HEK293 (cell line): ENCODE measurements at regions not wholly inside any gene's neighbourhood (a gene's known extent, or its start where the extent isn't known, plus 50 kb on each side); places are given as distances from the start of the nearest gene placed in this dataset.
A peak's percentile ranks its signal among the peaks of the same experiment; 100 is the strongest.

Experiments used
- CTCF ChIA-PET: fragments of 350-600 bp; formaldehyde crosslinking; extraction: SDS; loops from one replicate; lab custom pipeline; 2021; ENCODE audit warnings: antibody characterized with exemption; lab: Yijun Ruan, JAX
- POLR2A ChIA-PET: fragments of 300-600 bp; formaldehyde crosslinking; extraction: SDS; loops from one replicate; lab custom pipeline; 2020; ENCODE audit warnings: antibody characterized with exemption, inconsistent platforms; lab: Yijun Ruan, JAX
- H3K27ac ChIP-seq: fragments of 200-500 bp; sonication (Bioruptor generic); 2 replicates; pipeline ENCODE4 v1.5.1; 2014; ENCODE audit warnings: low read depth, low read length, control low read depth, inconsistent platforms; ENCODE audit errors: extremely low read depth
- H3K36me3 ChIP-seq, 2 experiments: fragments of 200-500 bp in 1 of 2; sonication (Bioruptor generic) in 1 of 2; 1 replicate in 1 of 2; 2 replicates in 1 of 2; pipeline ENCODE4 v1.5.1; 2014 to 2017; ENCODE audit warnings: inconsistent platforms in 2 of 2, low read length in 2 of 2; ENCODE audit not compliant: control insufficient read depth in 2 of 2, insufficient read depth in 1 of 2
- H3K4me1 ChIP-seq: fragments of 200-500 bp; sonication (Bioruptor generic); 2 replicates; pipeline ENCODE4 v1.5.1; 2014; ENCODE audit warnings: mild to moderate bottlenecking, low read length, inconsistent platforms; ENCODE audit not compliant: control insufficient read depth, insufficient read depth
- H3K4me3 ChIP-seq: 2 replicates; pipeline ENCODE4 v1.5.1; 2011; ENCODE audit warnings: low read depth, mild to moderate bottlenecking, control low read depth, low read length, moderate library complexity
- H3K9me3 ChIP-seq: fragments of 200-500 bp; sonication (Bioruptor generic); 2 replicates; pipeline ENCODE4 v1.5.1; 2014; ENCODE audit warnings: low read depth, low read length, inconsistent platforms; ENCODE audit not compliant: control insufficient read depth, insufficient read depth
- GFI1B ChIP-seq: fragments of 450-650 bp; formaldehyde crosslinking; IDR thresholded peaks from 2 replicates; pipeline ENCODE4 v1.5.1; 2016; ENCODE audit warnings: missing biosample characterization, missing genetic modification characterization
- KLF1 ChIP-seq: fragments of 450-650 bp; formaldehyde crosslinking; IDR thresholded peaks from 2 replicates; pipeline ENCODE4 v1.5.1; 2016; ENCODE audit warnings: missing biosample characterization, missing genetic modification characterization
- KLF10 ChIP-seq: fragments of 450-650 bp; IDR thresholded peaks from 2 replicates; pipeline ENCODE4 v1.5.1; 2018; ENCODE audit warnings: missing biosample characterization, mild to moderate bottlenecking, missing genetic modification characterization
- KLF7 ChIP-seq: fragments of 450-650 bp; formaldehyde crosslinking; IDR thresholded peaks from 2 replicates; pipeline ENCODE4 v1.5.1; 2016; ENCODE audit warnings: missing biosample characterization, missing genetic modification characterization, borderline replicate concordance
- OSR2 ChIP-seq: fragments of 450-650 bp; formaldehyde crosslinking; IDR thresholded peaks from 2 replicates; pipeline ENCODE4 v1.5.1; 2016; ENCODE audit warnings: missing biosample characterization, missing genetic modification characterization
- SP7 ChIP-seq: fragments of 450-650 bp; formaldehyde crosslinking; IDR thresholded peaks from 2 replicates; pipeline ENCODE4 v1.5.1; 2016; ENCODE audit warnings: missing biosample characterization, missing genetic modification characterization
- ZBTB10 ChIP-seq: fragments of 450-650 bp; formaldehyde crosslinking; IDR thresholded peaks from 2 replicates; pipeline ENCODE4 v1.5.1; 2016; ENCODE audit warnings: missing biosample characterization, missing genetic modification characterization
- ZBTB8A ChIP-seq: fragments of 450-650 bp; formaldehyde crosslinking; IDR thresholded peaks from 2 replicates; pipeline ENCODE4 v1.5.1; 2016; ENCODE audit warnings: missing biosample characterization, missing genetic modification characterization
- ZFP3 ChIP-seq: fragments of 450-650 bp; formaldehyde crosslinking; IDR thresholded peaks from 2 replicates; pipeline ENCODE4 v1.5.1; 2016; ENCODE audit warnings: low read depth, missing biosample characterization, missing genetic modification characterization
- ZNF10 ChIP-seq: fragments of 450-650 bp; formaldehyde crosslinking; IDR thresholded peaks from 2 replicates; pipeline ENCODE4 v1.5.1; 2017; ENCODE audit warnings: missing biosample characterization, missing genetic modification characterization
- ZNF184 ChIP-seq: fragments of 450-650 bp; IDR thresholded peaks from 2 replicates; pipeline ENCODE4 v1.5.1; 2018; ENCODE audit warnings: missing biosample characterization, mild to moderate bottlenecking, missing genetic modification characterization
- ZNF2 ChIP-seq: fragments of 450-650 bp; formaldehyde crosslinking; IDR thresholded peaks from 2 replicates; pipeline ENCODE4 v1.5.1; 2016; ENCODE audit warnings: missing biosample characterization, missing genetic modification characterization
- ZNF211 ChIP-seq: fragments of 450-650 bp; formaldehyde crosslinking; IDR thresholded peaks from 2 replicates; pipeline ENCODE4 v1.5.1; 2016; ENCODE audit warnings: low read depth, missing biosample characterization, missing genetic modification characterization
- ZNF221 ChIP-seq: fragments of 450-650 bp; formaldehyde crosslinking; IDR thresholded peaks from 2 replicates; pipeline ENCODE4 v1.5.1; 2017; ENCODE audit warnings: missing biosample characterization, missing genetic modification characterization, borderline replicate concordance
- ZNF239 ChIP-seq: fragments of 450-650 bp; formaldehyde crosslinking; IDR thresholded peaks from 2 replicates; pipeline ENCODE4 v1.5.1; 2016; ENCODE audit warnings: missing biosample characterization, missing genetic modification characterization
- ZNF292 ChIP-seq: fragments of 450-650 bp; formaldehyde crosslinking; IDR thresholded peaks from 2 replicates; pipeline ENCODE4 v1.5.1; 2016; ENCODE audit warnings: low read depth, missing biosample characterization, missing genetic modification characterization, borderline replicate concordance
- ZNF335 ChIP-seq: fragments of 450-650 bp; formaldehyde crosslinking; conservative IDR thresholded peaks from 2 replicates; pipeline ENCODE4 v1.5.1; 2016; ENCODE audit warnings: missing biosample characterization, missing genetic modification characterization
- ZNF398 ChIP-seq: fragments of 450-650 bp; formaldehyde crosslinking; IDR thresholded peaks from 2 replicates; pipeline ENCODE4 v1.5.1; 2017; ENCODE audit warnings: missing biosample characterization, missing genetic modification characterization
- ZNF423 ChIP-seq: fragments of 450-650 bp; formaldehyde crosslinking; IDR thresholded peaks from 2 replicates; pipeline ENCODE4 v1.5.1; 2016; ENCODE audit warnings: missing biosample characterization, missing genetic modification characterization
- ZNF549 ChIP-seq: fragments of 450-650 bp; IDR thresholded peaks from 2 replicates; pipeline ENCODE4 v1.5.1; 2018; ENCODE audit warnings: missing biosample characterization, missing genetic modification characterization, mild to moderate bottlenecking, inconsistent platforms, moderate library complexity
- ZNF624 ChIP-seq: fragments of 450-650 bp; formaldehyde crosslinking; IDR thresholded peaks from 2 replicates; pipeline ENCODE4 v1.5.1; 2017; ENCODE audit warnings: missing biosample characterization, missing genetic modification characterization
- ZNF660 ChIP-seq: fragments of 450-650 bp; IDR thresholded peaks from 2 replicates; pipeline ENCODE4 v1.5.1; 2018; ENCODE audit warnings: missing biosample characterization, mild to moderate bottlenecking, missing genetic modification characterization
- ZNF785 ChIP-seq: fragments of 450-650 bp; formaldehyde crosslinking; IDR thresholded peaks from 2 replicates; pipeline ENCODE4 v1.5.1; 2016; ENCODE audit warnings: missing biosample characterization, missing genetic modification characterization
- ZNF837 ChIP-seq: fragments of 450-650 bp; formaldehyde crosslinking; IDR thresholded peaks from 2 replicates; pipeline ENCODE4 v1.5.1; 2016; ENCODE audit warnings: missing biosample characterization, missing genetic modification characterization
- ZSCAN23 ChIP-seq: fragments of 450-650 bp; formaldehyde crosslinking; IDR thresholded peaks from 2 replicates; pipeline ENCODE4 v1.5.1; 2016; ENCODE audit warnings: missing biosample characterization, missing genetic modification characterization
- TF ChIP-seq, protein P1 (sequence below): fragments of 450-650 bp; formaldehyde crosslinking; IDR thresholded peaks from 2 replicates; pipeline ENCODE4 v1.5.1; 2016; ENCODE audit warnings: missing biosample characterization, missing genetic modification characterization
- TF ChIP-seq, protein P2 (sequence below): IDR thresholded peaks from 2 replicates; pipeline ENCODE4 v1.6.1; 2011; ENCODE audit warnings: mild to moderate bottlenecking, low read depth, low read length, borderline replicate concordance

DNA sequence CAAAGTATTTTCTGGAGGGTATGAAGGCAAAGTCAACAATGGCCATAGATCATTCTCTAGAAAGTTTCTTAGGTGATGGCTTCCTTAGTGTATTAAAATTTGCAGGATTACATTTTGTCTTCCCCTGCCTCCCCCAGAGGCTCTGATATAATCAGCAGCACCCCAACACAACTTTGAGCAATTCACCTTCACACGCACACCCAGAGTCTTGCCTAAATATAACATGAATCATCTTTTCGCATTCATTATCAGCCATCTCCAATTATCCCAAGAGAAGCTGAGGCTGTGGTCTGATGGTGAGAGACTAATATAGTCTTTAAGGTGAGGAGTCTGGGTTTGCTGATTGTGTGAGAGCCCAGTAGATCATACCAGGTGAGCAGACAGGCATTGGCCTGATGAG lies 343.0 kb downstream of the RRAGC start:
- no peak overlapping the region for H3K4me3 ChIP-seq
- no peaks in the 10 kb centered on the region for H3K36me3 ChIP-seq
- peaks cover 8% of the 10 kb centered on the region for H3K4me1 ChIP-seq
- TF ChIP-seq ZNF292 (tag by site-specific recombination), result no peak
- no peak for TF ChIP-seq ZBTB10 (tag by site-specific recombination)
- TF ChIP-seq ZFP3 (tag by site-specific recombination), result no peak
- TF ChIP-seq KLF10 (tag by site-specific recombination), result no peak
- TF ChIP-seq, protein P1, sequence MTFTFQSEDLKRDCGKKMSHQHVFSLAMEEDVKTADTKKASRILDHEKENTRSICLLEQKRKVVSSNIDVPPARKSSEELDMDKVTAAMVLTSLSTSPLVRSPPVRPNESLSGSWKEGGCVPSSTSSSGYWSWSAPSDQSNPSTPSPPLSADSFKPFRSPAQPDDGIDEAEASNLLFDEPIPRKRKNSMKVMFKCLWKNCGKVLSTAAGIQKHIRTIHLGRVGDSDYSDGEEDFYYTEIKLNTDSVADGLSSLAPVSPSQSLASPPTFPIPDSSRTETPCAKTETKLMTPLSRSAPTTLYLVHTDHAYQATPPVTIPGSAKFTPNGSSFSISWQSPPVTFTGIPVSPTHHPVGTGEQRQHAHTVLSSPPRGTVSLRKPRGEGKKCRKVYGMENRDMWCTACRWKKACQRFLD, result no peak
- TF ChIP-seq ZNF184 (tag by site-specific recombination), result no peak
- no peak for TF ChIP-seq ZNF239 (tag by site-specific recombination)
- no peak for TF ChIP-seq GFI1B (tag by site-specific recombination)
- no peak for TF ChIP-seq ZNF398 (tag by site-specific recombination)
- no peak for TF ChIP-seq ZNF221 (tag by site-specific recombination)
- TF ChIP-seq, protein P2, sequence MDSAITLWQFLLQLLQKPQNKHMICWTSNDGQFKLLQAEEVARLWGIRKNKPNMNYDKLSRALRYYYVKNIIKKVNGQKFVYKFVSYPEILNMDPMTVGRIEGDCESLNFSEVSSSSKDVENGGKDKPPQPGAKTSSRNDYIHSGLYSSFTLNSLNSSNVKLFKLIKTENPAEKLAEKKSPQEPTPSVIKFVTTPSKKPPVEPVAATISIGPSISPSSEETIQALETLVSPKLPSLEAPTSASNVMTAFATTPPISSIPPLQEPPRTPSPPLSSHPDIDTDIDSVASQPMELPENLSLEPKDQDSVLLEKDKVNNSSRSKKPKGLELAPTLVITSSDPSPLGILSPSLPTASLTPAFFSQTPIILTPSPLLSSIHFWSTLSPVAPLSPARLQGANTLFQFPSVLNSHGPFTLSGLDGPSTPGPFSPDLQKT, result no peak
- TF ChIP-seq ZNF785 (tag by site-specific recombination), result no peak
- TF ChIP-seq ZNF10 (tag by site-specific recombination), result no peak
- no peak for TF ChIP-seq ZNF837 (tag by site-specific recombination)
- ChIA-PET POLR2A (no interaction called here), CTCF (interaction anchor here (0.6 kb wide), 1 partner anchor 226 kb away, joined by 6 read pairs; no protein-coding TSS in a partner anchor)
- H3K27ac ChIP-seq, result no peak overlapping the region
- H3K9me3 ChIP-seq, result no peaks in the 10 kb centered on the region

- Histone ChIP-seq H3K27ac (no peak overlapping the region), H3K9me3 (no peaks in the 10 kb centered on the region), H3K4me1 (peaks cover 14% of the 10 kb centered on the region), H3K36me3 (no peaks in the 10 kb centered on the region), H3K4me3 (no peak overlapping the region)
- ChIA-PET POLR2A (no interaction called here), CTCF (interaction anchor here (0.6 to 2.7 kb wide), 2 partner anchors 23 to 164 kb away, joined by 3 to 10 read pairs; no protein-coding TSS in a partner anchor)
- TF ChIP-seq ZNF624, result 0 out of 2 replicates have a peak, but pooled peaks have one; percentile 43
- TF ChIP-seq ZBTB10 (tag by site-specific recombination), result no peak
- TF ChIP-seq ZNF2 (tag by site-specific recombination), result 0 out of 2 replicates have a peak, but pooled peaks have one; percentile 53
- TF ChIP-seq ZNF660 (tag by site-specific recombination), result peak; percentile 46; the same call in 1 of the 2 replicates
- no peak for TF ChIP-seq ZNF335
- TF ChIP-seq ZNF184 (tag by site-specific recombination), result peak; percentile 33; the same call in 1 of the 2 replicates
- no peak for TF ChIP-seq ZNF549 (tag by site-specific recombination)
- 0 out of 2 replicates have a peak, but pooled peaks have one; percentile 36 for TF ChIP-seq ZNF423
- TF ChIP-seq ZBTB8A, result peak; percentile 76
- TF ChIP-seq ZSCAN23 (tag by site-specific recombination), result no peak
- no peak for TF ChIP-seq KLF7
- TF ChIP-seq OSR2 (tag by site-specific recombination), result peak; percentile 74
- no peak for TF ChIP-seq ZNF211 (tag by site-specific recombination)
- TF ChIP-seq SP7, result no peak
- peak; percentile 53 for TF ChIP-seq KLF1 (tag by site-specific recombination)
Measured at GRCh38 chr1:38512789-38513188, 346.8 kb downstream of the RRAGC start.
